Testis (tissue), 2 donors: ENCODE measurements at regions not wholly inside any gene's neighbourhood (a gene's known extent, or its start where the extent isn't known, plus 50 kb on each side); places are given as distances from the start of the nearest gene placed in this dataset.

Source experiments
- DNase-seq: peaks from one replicate; pipeline ENCODE4 v3.0.0-alpha.2; 2019
- H3K27ac ChIP-seq, 2 donors: fragments of 200-600 bp; sonication (generic); one replicate each; pipeline ENCODE4 v1.5.1; 2019
- H3K27me3 ChIP-seq: fragments of 200-600 bp; sonication (generic); one replicate; pipeline ENCODE4 v1.5.1; 2019
- H3K36me3 ChIP-seq: fragments of 200-600 bp; sonication (generic); one replicate; pipeline ENCODE4 v1.5.1; 2017; ENCODE audit warnings: low read depth; ENCODE audit errors: missing control alignments
- H3K4me1 ChIP-seq: fragments of 200-600 bp; sonication (generic); one replicate; pipeline ENCODE4 v1.5.1; 2019
- H3K4me3 ChIP-seq, 2 donors: fragments of 200-600 bp; sonication (generic); one replicate each; pipeline ENCODE4 v1.5.1; 2017 to 2019
- H3K9me3 ChIP-seq: fragments of 200-600 bp; sonication (generic); one replicate; pipeline ENCODE4 v1.5.1; 2017
- POLR2A ChIP-seq: fragments of 450-650 bp; IDR thresholded peaks from one replicate; pipeline ENCODE4 v1.6.1; 2017; ENCODE audit warnings: antibody characterized with exemption, mild to moderate bottlenecking, moderate library complexity
- WGBS, 2 donors: methylation state at CpG; one replicate each; pipeline ENCODE4 v1.1.5; 2018; 5-methylcytosine and 5-hydroxymethylcytosine counted together
- intact Hi-C: fragments of 100-400 bp; cut with DNase I; formaldehyde crosslinking; loops from one replicate; pipeline ENCODE4 v1.15.1; 2023; ENCODE audit warnings: low total_unique reads
- TF ChIP-seq, protein P1 (sequence below), 3 experiments: fragments of 450-650 bp in 2 of 3; fragments of 200-600 bp in 1 of 3; sonication (generic) in 1 of 3; IDR thresholded peaks; one replicate each; pipeline ENCODE4 v1.5.1; 2016 to 2019; ENCODE audit warnings: antibody characterized with exemption in 3 of 3, mild to moderate bottlenecking in 2 of 3, moderate library complexity in 1 of 3

DNA sequence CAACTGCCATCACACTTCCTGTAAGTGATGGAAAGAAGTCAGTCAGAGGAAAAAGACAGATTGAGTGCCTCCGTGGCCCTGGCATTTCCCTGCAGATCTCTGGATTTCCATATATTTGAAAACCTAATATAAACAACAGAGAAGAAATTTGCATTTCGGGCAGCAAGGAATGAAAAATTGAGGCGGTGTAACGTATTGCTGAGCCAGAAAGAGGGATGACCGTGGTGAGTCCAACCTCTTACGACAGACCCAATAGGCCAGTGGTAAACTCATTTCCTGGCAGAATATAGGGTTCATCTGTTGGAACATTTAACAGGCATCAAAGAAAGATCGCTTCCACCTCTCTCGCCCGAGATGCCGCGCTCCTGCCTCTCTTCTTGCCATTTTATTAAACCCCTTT, 336.5 kb downstream of the MIAT start:
- TF ChIP-seq POLR2A, result no peak
- TF ChIP-seq, protein P1, sequence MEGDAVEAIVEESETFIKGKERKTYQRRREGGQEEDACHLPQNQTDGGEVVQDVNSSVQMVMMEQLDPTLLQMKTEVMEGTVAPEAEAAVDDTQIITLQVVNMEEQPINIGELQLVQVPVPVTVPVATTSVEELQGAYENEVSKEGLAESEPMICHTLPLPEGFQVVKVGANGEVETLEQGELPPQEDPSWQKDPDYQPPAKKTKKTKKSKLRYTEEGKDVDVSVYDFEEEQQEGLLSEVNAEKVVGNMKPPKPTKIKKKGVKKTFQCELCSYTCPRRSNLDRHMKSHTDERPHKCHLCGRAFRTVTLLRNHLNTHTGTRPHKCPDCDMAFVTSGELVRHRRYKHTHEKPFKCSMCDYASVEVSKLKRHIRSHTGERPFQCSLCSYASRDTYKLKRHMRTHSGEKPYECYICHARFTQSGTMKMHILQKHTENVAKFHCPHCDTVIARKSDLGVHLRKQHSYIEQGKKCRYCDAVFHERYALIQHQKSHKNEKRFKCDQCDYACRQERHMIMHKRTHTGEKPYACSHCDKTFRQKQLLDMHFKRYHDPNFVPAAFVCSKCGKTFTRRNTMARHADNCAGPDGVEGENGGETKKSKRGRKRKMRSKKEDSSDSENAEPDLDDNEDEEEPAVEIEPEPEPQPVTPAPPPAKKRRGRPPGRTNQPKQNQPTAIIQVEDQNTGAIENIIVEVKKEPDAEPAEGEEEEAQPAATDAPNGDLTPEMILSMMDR (IDR thresholded peaks at IDR 0.05), result no peak
- H3K27ac ChIP-seq, result no peak overlapping the region
- 94 to 95% methylated on average over 11 of the region's 11 CpGs for WGBS, 2 donors
- H3K4me1 ChIP-seq, result no peaks in the 10 kb centered on the region
- H3K4me3 ChIP-seq, result no peak overlapping the region
- H3K36me3 ChIP-seq, result no peaks in the 10 kb centered on the region
- intact Hi-C loops, result no loop called here
- H3K27me3 ChIP-seq, result no peaks in the 10 kb centered on the region
- no peaks in the 10 kb centered on the region for H3K9me3 ChIP-seq
- no peak for DNase-seq

DNA sequence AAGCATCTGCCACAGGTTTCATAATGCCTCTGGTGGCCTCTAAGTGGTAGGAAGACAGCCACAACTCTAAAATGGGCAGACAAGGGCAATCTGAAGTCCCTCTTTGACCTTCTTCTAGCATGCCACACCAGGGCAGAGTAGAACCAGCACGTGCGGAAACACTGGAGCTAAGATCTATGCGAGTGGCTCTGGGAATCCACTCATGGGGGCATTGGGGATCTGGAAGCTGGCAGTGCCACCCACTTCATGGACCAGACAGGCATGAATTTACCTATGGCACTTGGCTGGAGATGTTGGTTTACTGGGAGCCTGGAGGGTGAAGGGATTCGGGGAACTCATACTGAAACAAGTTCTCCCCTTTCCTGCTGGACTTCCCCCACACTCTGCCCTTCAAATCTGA, 337.4 kb downstream of the MIAT start:
- Histone ChIP-seq H3K4me3 (no peak overlapping the region), H3K27ac (no peak overlapping the region), H3K4me1 (no peaks in the 10 kb centered on the region), H3K36me3 (no peaks in the 10 kb centered on the region), H3K9me3 (no peaks in the 10 kb centered on the region), H3K27me3 (no peaks in the 10 kb centered on the region)
- WGBS, 2 donors, result 78 to 93% methylated on average over 2 to 4 of the region's 4 CpGs
- no peak for DNase-seq
- intact Hi-C loops, result no loop called here
- TF ChIP-seq, protein P1 (IDR thresholded peaks at IDR 0.05), result no peak
- no peak for TF ChIP-seq POLR2A

DNA sequence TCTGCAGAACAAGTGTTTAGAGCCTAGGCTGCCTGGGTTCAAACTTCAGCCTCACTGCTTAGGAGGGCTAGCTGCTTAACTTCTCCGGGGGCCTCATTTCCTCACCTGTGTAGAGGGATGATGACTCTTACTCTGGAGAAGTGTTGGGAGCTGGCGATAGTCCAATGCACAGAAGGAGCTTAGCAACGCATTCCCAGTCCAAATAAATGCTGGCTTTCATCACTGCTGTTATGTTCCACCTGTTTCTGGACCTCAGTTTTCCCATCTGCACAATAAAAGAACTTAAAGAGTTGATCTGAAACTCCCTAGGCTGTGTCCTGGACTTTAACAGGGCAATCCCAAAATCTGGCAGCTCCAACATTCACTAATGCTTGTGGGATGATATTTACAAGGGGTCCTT, 337.8 kb downstream of the MIAT start:
- Histone ChIP-seq H3K27me3 (no peaks in the 10 kb centered on the region), H3K27ac (no peak overlapping the region), H3K9me3 (no peaks in the 10 kb centered on the region), H3K4me1 (no peaks in the 10 kb centered on the region), H3K4me3 (no peak overlapping the region), H3K36me3 (no peaks in the 10 kb centered on the region)
- TF ChIP-seq, protein P1 (IDR thresholded peaks at IDR 0.05), result no peak
- no peak for TF ChIP-seq POLR2A
- intact Hi-C loops, result no loop called here
- 75 to 83% methylated on average over 3 of the region's 3 CpGs for WGBS, 2 donors
- no peak for DNase-seq

DNA sequence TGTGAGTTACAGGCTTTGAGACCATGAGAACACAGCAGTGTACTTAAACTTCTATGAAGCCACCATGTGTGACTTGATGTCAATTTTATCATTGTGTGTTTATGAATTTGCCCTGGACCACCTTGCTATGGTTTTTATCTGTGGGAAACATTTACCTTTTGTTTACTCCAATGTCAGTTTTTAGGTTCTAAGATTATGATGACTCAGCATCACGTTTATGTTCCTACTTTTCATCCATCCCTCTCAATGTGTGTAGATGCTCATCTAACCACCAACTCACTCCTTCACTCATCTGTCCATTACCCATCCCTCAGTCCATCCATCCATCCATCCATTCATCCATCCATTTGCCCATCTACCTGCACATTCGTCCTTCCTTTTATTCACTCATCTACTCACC, 338.8 kb downstream of the MIAT start:
- Histone ChIP-seq H3K4me3 (no peak overlapping the region), H3K36me3 (no peaks in the 10 kb centered on the region), H3K27me3 (no peaks in the 10 kb centered on the region), H3K9me3 (no peaks in the 10 kb centered on the region), H3K27ac (no peak overlapping the region), H3K4me1 (no peaks in the 10 kb centered on the region)
- WGBS, 2 donors, result 83 to 90% methylated on average over 2 of the region's 2 CpGs
- no peak for DNase-seq
- intact Hi-C loops, result no loop called here
- TF ChIP-seq, protein P1 (IDR thresholded peaks at IDR 0.05), result no peak
- TF ChIP-seq POLR2A, result no peak

DNA sequence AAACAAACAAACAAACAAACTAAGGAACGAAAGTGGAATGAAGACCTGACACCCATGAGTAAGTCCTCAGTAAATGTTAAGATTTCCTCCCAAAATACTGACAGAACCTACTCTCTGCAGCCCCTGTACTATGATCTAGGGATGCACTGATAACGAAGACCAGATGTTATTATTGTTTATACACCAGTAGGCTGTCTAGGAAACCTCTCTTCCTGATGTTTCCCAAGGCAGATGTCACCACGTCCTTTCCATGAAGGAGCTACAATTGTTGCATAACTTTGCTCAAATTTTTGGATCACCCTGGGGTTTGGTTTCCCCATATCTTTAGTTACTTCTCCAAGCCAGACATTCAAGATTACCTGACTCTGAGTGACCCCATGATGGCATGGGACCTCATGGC, 340.7 kb downstream of the MIAT start:
- Histone ChIP-seq H3K4me1 (no peaks in the 10 kb centered on the region), H3K36me3 (no peaks in the 10 kb centered on the region), H3K27me3 (no peaks in the 10 kb centered on the region), H3K4me3 (no peak overlapping the region), H3K27ac (no peak overlapping the region), H3K9me3 (no peaks in the 10 kb centered on the region)
- intact Hi-C loops, result no loop called here
- no peak for DNase-seq
- TF ChIP-seq, protein P1 (IDR thresholded peaks at IDR 0.05), result no peak
- TF ChIP-seq POLR2A, result no peak
- 63 to 71% methylated on average over 3 of the region's 3 CpGs for WGBS, 2 donors
